PFSK-1 (cell line): ENCODE measurements at regions not wholly inside any gene's neighbourhood (a gene's known extent, or its start where the extent isn't known, plus 50 kb on each side); places are given as distances from the start of the nearest gene placed in this dataset.

ENCODE experiments used
- POLR2AphosphoS5 ChIP-seq: IDR thresholded peaks from 2 replicates; pipeline ENCODE4 v1.6.1; 2012; ENCODE audit warnings: low read depth, mild to moderate bottlenecking, control low read depth, low read length, moderate library complexity
- SIN3A ChIP-seq: IDR thresholded peaks from 2 replicates; pipeline ENCODE4 v1.6.1; 2012; ENCODE audit warnings: mild to moderate bottlenecking, low read length, moderate library complexity, borderline replicate concordance; ENCODE audit not compliant: insufficient read depth
- TAF1 ChIP-seq: IDR thresholded peaks from 2 replicates; pipeline ENCODE4 v1.6.1; 2012; ENCODE audit warnings: low read length, control low read depth, borderline replicate concordance; ENCODE audit not compliant: insufficient read depth
- TF ChIP-seq, protein P1 (sequence below), 2 experiments: IDR thresholded peaks; 2 replicates each; pipeline versions ENCODE4 v1.6.1 to v1.8.0; 2011 to 2012; ENCODE audit warnings: low read depth in 2 of 2, low read length in 2 of 2, control low read depth in 1 of 2, inconsistent platforms in 1 of 2, mild to moderate bottlenecking in 1 of 2, moderate library complexity in 1 of 2; ENCODE audit not compliant: insufficient read depth in 1 of 2

DNA sequence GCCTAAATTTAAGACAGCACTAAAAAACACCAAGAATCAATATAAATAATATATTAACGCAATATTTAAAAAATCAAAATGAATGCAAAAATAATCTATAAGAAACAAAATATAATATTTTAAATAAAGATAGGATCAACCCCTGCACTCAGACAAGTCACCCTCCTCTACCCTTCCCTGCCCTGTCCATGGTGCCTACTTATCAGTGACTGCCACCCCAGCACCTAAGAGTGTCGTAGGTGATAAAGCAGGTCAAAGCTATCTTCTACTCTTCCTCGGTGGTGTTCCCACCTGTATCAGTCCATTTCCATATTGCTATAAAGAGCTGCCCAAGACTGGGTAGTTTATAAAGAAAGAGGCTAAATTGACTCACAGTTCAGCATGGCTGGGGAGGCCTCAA lies 251.9 kb downstream of the STIM2 start:
- TF ChIP-seq POLR2AphosphoS5 (no peak), TAF1 (no peak), SIN3A (no peak)
- TF ChIP-seq, protein P1, sequence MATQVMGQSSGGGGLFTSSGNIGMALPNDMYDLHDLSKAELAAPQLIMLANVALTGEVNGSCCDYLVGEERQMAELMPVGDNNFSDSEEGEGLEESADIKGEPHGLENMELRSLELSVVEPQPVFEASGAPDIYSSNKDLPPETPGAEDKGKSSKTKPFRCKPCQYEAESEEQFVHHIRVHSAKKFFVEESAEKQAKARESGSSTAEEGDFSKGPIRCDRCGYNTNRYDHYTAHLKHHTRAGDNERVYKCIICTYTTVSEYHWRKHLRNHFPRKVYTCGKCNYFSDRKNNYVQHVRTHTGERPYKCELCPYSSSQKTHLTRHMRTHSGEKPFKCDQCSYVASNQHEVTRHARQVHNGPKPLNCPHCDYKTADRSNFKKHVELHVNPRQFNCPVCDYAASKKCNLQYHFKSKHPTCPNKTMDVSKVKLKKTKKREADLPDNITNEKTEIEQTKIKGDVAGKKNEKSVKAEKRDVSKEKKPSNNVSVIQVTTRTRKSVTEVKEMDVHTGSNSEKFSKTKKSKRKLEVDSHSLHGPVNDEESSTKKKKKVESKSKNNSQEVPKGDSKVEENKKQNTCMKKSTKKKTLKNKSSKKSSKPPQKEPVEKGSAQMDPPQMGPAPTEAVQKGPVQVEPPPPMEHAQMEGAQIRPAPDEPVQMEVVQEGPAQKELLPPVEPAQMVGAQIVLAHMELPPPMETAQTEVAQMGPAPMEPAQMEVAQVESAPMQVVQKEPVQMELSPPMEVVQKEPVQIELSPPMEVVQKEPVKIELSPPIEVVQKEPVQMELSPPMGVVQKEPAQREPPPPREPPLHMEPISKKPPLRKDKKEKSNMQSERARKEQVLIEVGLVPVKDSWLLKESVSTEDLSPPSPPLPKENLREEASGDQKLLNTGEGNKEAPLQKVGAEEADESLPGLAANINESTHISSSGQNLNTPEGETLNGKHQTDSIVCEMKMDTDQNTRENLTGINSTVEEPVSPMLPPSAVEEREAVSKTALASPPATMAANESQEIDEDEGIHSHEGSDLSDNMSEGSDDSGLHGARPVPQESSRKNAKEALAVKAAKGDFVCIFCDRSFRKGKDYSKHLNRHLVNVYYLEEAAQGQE (IDR thresholded peaks at IDR 0.05; ENCODE audit: insufficient read depth in 1 of 2, low read depth in 2 of 2, low read length in 2 of 2): peak in 1 of 2 experiments; percentile 83; a peak in 2 of 4 replicates
